NB4 (cell line): ENCODE measurements at regions not wholly inside any gene's neighbourhood (a gene's known extent, or its start where the extent isn't known, plus 50 kb on each side); places are given as distances from the start of the nearest gene placed in this dataset.

Experiments
- CTCF ChIP-seq: IDR thresholded peaks from one replicate; pipeline ENCODE4 v1.5.1; 2012; ENCODE audit warnings: low read depth, low read length
- MAX ChIP-seq: IDR thresholded peaks from 2 replicates; pipeline ENCODE4 v1.6.1; 2011; ENCODE audit warnings: low read depth, low read length
- MYC ChIP-seq: IDR thresholded peaks from 2 replicates; pipeline ENCODE4 v1.6.1; 2011; ENCODE audit warnings: low read depth, low read length
- POLR2A ChIP-seq: IDR thresholded peaks from 2 replicates; pipeline ENCODE4 v1.6.1; 2011; ENCODE audit warnings: mild to moderate bottlenecking; ENCODE audit not compliant: insufficient read length; ENCODE audit errors: extremely low read depth

- no peak for TF ChIP-seq CTCF
- TF ChIP-seq MAX = no peak
- no peak for TF ChIP-seq MYC
- no peak for TF ChIP-seq POLR2A
Observed at GRCh38 chr2:128832946-128833663, 514.4 kb upstream of the HS6ST1 start.
